NCI-H345 (cell line): ENCODE measurements at regions not wholly inside any gene's neighbourhood (a gene's known extent, or its start where the extent isn't known, plus 50 kb on each side); places are given as distances from the start of the nearest gene placed in this dataset.
"Not testable (repeated sequence)": the region's sequence is repeated elsewhere in the genome, so short reads cannot be mapped to it uniquely, and the experiment has no call there.

Experiments
- DNase-seq: peaks from one replicate; lab custom pipeline; 2025; lab: John Stamatoyannopoulos, UW

DNA sequence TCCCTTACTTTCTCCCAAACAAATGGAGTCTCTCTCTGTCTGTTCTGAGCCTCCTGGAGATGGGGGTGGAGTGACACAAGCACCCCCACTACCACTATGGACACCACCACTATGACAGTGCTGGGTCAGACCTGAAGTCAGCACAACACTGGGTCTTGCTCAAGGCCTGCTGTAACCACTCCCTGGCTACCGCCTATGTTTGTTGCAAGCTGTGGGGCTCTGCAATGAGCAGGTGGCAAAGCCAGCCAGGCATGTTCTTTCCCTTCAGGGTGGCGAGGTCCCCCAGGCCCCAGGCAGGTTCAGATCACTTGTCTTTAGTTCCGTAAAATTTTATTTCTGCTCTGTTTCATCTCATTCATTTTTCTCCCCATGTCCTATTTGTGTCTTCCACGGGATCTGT is 349.8 kb downstream of the TMEM121 start:
- DNase-seq: no peak

DNA sequence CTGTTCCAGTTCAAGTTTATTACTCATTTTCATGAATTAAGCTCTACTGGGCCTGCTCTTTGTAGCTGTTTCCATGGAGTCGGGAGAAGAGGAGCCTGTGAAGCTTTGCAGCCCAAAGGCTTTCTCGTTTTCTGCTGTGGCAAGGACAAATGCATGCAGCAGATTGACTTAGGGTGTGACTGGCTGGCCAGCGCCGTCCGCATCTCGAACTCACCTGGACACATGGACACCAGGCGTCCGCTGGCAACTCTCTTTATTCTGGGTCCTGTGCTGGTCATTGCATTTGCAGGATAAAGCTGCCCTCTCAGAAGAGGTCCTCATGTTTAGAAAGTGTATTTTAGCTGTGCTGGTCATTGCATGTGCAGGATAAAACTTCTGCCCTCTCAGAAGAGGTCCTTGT is 350.4 kb downstream of the TMEM121 start:
- DNase-seq: no peak

DNA sequence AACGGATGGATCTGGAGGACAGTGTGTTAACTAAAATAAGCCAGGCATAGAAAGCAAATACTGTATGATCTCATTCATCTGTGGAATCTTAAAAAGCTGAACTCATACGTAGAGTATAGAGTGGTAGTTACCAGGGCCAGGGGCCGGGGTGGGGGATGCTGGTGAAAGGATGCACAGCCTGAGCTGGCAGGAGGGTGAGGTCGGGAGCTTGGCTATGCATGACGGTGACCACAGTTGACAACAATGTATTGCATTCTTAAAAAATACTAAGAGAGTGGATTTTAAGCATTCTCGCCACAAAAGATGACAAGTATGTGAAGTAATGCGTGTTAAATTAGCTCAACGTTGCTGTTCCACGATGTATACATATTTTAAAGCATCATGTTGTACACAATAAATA is 351.3 kb downstream of the TMEM121 start:
- no peak for DNase-seq

DNA sequence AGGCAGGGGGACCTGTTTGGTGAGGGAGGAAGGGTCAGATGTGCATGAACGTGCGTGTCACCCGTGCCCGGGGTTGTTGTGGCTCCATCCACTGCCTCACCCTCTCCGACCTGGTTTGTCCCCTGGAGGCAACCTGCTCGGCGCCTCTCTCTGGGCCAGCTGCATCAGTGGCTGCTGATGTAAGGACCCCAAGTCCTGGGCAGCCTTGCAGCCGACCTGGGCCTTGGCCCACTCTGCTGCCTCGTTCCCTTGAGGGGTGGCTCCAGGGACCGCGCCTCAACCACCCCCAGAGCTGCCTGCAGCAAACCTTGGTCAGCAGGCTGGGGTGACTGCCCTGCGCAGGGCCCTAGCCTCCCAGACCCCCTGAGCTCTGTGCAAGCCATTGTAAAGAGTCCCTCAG is 351.7 kb downstream of the TMEM121 start:
- DNase-seq: no peak

DNA sequence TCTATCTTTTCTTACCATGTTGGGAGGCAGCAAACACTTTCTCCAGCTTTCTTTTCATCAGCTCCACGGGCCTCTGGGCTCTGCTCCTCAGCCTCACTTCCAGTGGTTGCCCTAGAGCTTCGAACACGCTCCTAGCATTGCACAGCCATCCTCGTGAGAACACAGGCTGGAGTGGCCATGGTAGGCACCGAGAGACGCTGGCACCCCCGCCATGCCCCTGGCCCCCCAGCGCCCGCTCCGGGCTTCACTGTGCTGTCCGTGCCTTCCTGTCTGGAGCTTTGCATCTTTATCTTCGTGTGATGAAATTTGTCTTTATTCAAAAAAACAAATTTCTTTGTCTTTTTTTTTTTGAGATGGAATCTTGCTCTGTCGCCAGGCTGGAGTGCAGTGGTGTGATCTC is 352.2 kb downstream of the TMEM121 start:
- no peak for DNase-seq

DNA sequence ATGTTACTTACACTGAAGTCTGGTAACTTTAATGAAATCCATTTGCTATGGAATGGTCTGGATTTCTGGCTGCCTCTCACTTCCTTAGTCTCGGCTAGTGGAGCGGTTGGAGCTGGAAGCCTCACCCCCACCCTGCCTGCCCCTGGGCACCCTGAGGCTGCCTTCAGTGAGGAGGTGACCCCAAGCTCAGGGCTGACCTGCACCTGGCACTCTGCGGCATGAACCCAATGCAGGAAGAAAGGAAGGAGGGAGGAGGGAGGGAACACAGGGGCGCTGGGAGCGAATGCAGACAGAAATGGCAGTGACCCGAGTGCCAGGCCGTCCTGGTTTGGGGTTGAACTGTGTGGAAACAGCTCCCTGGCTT is 353.1 kb downstream of the TMEM121 start:
- no peak for DNase-seq

DNA sequence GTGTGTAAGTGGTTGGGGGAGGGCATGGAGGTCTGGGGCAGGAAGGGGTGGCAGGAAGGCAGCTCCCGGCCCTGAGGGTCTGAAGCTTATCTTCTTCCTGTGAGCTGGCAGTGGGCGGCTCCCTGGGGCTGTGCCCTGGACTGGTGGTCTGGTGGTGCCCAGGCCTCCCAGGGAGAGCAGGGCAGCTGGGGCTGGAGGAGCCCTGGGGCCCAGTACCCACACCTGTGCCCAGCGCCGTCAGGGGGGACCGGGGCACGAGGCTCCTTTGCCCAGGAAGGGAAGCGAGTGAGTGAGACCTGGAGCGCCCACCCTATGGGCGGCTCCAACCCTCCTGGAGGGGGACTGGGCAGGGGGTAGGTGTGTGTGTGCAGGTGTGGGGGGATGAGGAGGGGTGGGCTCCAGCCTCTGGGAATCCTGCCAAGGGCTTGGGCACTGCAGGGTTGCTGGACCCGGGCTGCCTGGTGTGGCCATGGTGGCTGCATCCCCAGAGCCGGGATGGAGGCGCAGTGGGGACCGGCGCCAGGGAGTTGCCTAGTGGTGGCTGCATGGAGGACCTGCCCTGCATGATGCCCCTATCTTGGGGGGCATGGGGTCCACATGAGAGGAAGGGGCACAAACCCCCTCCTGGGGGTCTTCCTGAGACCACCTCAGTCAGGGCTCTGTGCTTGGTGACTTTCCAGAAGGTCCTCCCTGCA is 353.6 kb downstream of the TMEM121 start:
- no peak for DNase-seq

DNA sequence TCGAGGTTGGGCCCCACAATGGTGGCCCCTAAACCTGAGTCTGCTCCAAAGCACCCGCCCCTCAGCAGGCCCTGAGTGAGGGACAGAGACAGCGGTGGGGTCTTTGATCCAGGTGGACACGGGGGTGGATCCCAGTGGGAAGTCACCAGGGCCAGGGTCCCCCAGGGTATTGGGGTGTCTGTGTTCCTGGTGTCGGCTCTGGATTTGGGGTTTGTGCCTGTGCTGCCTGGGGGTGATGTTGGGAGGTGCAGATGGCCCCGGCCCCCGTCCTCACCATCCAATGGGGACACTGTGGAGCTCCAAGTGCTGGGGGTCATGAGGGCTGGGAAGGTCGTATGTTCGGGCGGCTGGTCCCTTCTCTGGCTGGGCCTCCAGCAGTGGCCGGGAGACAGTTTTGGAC is 354.2 kb downstream of the TMEM121 start:
- DNase-seq: no peak

DNA sequence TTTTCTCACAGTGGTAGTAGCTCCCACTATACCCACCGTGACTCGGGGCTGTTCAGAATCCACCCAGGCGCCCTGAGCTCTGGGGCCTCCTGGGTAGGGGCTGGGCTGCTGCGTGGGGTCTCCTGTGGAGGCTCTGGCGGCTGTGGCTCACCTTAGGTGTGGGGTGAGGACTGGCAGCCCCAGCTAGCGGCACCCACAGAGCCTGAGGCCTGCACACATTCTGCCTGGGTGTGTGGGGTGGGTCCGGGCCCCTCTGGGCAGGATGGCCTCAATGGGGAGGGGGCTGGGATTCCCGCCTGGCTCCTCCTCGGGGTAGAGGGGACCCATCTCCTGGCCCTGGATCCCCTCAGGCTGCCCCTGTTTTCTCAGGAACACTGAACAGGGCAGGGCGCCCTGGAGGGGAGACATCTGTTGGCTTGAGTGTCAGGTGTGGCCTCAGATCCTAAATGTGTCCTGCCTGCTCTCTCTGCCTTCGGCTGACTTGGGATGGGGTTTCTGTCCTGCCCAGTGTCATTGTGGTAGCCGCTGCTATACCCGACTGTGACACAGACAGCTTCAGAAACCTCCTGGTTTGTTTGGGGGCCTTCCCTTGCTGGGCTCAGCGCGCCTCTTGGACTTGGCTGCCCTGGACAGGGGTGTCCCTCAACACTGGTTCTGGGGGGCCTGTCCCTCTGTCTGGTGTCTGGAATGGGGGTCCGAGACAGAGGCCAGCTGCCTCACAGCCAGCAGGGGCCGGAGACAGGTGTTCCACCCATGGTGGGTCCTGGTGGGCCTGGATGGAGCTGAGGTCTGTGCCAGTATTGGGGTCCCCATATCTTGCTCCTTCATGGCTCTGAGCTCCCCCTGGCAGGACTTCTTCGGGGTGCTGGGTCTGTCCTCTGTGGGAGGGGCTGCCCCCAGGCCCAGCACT is 354.9 kb downstream of the TMEM121 start:
- no peak for DNase-seq

DNA sequence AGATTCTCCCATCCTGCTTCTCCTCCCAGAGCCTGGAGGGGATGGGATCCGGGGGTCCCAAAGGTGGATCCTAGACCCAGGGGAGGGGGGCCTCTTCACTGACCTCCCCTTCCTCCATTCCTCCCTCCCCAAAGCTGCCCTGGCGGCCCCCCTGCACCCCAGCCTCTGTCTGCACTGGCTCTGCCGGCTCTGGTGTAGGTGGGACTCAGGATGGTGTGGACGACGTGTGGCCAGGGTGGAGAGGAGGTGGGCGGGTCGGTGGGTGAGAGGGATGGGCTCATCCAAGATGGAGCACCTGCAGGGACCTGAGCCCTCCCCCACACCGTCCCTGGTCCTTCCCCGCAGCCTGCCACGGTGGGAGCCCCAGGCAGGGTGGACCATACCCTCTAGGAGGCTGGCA is 355.6 kb downstream of the TMEM121 start:
- not testable (repeated sequence) for DNase-seq

DNA sequence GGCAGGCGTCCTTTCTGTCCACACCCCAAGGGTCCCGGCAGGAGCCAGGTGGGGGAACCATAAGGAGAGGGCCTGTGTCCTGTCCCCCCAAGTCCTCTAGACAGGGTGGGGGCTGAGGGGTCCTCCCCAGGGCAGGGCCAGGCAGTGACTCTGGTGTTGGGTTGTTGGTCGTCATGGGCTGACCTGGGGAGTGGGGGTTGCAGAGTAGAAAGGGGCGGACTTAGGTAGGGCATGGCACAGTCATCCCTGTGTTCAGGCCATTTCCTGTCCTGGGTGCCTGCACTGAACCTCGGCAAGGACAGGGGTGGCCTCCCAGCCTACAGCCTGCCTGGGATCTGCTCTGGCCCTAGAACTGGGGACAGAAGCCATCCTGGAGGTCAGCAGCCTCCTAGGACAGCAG is 356.2 kb downstream of the TMEM121 start:
- DNase-seq: no peak

DNA sequence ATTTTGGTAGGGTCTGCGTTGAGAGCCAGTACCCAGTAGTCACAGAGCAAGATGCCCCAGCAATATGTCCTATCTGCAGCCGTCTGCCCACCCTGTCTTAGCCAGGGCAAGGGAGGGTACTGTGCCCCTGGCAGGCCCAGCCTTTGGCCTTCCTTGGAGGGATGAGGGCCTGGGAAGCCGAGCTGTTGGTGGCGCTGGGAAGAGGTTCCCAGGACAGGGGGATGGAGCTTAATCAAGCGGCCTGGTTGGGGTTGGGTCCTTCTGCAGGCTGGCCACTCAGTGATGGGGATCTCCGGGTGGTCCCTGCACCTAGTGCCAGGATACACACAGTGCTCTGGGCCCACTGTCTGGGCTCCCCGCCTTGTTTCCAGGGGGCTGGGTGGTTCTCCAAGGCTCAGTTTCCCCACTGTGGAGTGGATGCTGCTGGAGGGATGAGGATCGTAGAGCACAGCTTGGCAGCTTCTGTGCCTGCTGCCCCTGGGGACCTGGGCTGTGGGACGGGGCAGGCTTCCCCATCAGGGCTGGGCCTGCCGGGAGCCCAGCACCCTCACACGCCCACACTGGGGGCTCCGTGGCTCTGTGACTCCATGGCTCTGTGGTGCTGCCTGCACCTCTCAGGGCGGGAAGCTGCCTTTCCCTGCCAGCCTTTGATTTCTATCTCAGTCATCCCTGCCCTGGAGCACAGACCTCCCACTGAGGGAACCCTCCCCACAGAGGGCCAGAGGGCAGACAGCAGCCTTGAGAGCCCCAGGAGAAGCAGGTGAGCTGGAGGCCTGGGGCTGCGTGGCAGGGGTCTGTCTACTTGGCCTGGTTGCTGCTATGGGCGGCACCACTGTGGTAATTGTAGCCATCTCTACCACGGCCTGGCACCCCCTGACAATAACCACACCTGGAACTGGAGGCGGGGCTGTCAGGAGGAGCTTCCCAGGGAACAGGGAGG is 357.0 kb downstream of the TMEM121 start:
- DNase-seq: no peak

DNA sequence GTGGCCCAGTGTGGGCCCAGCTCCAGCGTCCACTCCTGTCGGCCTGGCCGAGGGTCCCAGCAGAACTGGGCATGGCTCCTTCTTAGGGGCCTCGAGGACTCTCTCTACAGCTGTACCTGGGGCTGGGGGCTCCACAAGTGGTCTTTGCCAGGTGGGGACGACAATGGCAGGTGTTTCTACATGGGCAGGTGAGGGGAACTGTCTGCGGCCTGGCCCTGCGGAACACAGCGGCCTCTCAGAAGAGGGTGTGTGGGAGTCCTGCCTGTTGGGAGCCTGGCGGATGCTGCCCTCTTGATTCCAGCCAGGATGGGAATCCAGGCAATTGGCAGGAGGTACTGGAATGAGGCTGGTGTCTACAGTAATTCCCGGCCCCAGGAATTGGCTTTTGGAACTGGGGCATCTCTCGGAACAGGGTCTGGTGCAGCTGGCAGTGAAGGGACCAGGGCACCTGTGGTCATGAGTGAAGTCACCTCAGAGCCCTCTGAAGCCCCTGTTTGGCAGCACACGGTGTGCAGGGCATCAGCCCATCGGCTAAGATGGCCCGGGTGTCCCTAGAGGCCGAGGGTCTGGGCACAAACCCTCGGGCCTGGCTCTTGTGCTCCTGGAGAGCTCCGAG is 357.9 kb downstream of the TMEM121 start:
- not testable (repeated sequence) for DNase-seq

DNA sequence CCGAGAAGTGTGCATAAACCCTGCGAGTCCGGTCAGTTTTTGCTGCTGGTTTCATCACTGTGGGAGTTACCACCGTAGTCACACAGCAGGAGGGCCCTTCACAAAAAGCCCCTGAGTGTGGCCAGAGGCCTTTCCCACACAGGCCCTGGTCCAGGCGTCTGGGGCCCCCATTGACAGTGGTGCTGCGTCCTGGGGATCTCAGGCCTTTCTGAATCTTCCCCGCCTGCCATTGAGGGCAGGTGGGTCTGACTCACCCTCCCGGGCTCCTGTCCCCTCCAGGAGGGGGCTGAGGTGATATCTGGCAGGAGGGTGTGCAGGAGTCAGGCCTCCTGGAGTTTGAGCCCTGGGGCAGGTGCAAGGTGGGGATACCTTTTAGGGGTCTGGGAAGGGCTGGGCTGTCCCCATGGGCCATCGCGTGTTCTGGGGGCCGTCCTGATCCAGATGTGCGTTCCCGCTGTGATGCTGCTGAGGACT is 358.5 kb downstream of the TMEM121 start:
- DNase-seq: no peak

DNA sequence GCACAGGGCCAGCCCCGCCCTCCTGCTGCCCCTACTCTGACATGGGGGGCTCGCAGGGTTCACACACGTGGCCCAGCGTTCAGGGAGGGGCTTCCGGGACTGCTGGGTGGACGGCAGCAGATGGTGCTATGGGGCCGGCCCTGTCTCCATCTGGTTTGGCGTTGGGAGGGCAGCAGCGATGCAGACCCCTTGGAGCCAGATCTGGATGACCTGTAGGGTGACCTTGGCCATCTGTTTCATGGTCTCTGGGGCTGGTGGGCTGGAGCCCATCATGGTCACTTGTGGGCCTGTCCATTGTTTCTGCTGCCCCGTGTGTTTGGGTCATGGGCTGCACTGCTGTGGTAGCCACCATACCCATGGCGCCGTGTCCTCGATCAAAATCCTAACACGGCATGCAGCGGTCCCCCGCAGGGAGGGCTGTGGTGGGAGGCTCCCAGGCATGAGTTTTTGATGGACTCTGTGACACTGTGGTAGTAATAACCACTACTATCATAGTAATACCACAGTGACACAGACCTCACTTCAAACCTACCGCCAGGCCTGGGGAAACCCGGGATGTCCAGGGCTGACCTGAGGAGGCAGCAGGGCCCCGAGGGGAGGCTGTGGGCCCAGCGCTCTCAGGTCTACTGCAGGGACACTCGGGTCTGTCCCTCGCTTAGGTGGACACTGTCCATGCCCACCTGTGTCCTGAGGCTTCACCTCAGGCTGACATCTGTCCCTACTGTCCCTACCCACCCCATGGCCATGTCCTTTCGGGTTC is 359.4 kb downstream of the TMEM121 start:
- DNase-seq: no peak

DNA sequence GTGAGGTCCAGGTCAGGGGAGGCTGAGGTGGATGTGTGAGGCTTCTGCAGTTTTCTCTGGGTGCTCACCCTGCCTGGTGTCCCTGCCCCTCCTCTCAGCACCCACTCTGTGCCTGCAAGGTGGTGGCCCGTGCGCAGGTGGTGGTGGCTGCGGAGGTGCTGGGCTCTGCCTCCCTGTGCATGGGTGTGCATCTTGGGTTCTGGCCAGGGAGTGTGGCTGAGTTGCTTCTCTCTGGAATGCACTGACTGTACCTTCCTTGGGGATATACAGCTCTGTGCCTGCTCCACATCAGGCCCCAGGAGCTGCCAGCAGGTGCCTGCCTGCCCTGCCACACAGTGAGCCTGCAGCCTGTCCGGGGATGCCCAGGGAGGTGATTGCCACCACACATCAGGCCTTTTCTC is 360.4 kb downstream of the TMEM121 start:
- DNase-seq: not testable (repeated sequence)

DNA sequence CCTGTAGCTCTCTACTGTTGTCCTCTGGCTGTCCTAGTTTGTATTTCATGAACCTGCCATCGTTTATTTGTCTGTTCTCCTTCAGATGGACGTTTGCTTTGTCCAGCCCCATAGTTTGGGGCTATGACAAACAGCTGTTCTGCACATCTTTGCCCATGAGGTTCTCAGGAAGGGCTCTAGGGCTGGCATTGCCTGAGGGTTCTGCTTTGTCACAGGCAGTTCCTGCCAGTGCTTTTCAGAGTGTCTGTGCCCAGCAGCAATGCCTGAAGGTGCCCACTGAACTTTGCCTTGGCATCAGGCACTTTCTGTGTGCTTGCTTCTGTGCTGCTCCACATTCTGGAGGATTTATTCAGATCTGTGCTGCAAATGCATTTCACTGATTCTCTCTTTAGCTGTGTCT is 361.3 kb downstream of the TMEM121 start:
- no peak for DNase-seq

DNA sequence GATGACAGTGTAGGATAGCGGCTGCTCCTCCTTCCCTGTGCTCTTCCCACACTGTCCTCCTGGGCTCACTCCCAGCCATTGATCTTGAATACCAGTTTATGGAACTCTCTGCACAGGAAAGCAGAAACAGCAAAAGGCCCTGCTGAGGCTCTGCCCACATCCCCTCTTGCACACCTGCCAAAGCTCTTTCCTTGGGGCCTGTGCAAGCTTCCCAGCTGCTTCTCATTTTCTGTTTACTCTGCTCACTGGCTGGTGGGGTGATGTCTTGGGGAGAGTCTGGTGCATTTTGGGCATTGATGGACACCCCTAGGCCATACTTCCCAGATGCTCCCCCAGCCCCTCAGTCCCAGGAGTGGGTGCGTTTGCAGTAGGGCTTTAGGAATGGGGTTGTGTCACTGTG is 361.8 kb downstream of the TMEM121 start:
- DNase-seq: no peak

DNA sequence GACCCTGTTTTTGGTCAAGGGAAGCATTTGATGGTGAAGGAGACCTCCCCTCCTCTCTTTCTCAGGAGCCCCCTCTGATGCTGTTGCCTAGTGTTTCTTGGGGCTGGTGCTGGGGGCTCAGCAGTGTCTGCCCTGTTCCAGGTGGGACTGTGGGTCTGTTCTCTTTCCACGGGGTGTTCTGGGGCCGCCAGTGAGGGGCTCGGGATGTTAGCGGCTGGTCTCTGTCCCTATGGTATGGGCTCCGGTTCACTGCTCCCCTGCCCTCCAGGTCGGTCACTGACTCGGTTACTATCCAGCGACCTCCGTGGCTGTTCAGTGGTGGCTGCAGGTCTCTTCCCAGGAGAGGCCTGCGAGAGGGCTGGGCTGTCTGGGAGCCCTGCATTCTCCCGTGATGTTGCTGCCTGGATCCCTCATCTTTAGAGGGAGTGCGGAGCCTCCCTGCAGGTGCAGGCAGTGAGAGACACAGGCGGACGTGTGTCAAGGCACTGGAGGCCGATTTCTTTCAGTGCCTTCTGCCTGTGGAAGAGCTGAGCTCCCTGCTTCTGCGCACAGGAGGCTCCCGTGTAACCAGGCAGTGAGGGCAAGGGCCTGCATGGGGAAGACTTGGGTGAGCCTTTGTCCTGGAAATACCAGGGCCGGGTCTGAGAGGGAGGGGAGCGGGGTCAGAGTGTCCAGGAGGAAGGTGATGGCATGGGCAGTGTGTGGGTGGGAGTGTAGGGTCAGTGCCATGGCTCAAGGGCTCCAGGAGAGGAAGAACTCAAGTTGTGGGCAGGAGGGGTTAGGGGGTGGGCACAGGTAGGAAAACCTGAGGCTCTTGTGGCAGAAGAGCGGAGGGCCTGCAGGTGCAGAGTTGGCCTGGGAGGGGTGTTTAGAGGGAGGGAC is 362.6 kb downstream of the TMEM121 start:
- no peak for DNase-seq
